Neural progenitor cell (in vitro differentiated cells): ENCODE measurements at regions not wholly inside any gene's neighbourhood (a gene's known extent, or its start where the extent isn't known, plus 50 kb on each side); places are given as distances from the start of the nearest gene placed in this dataset.

Experiments
- DNase-seq: peaks from one replicate; pipeline ENCODE4 v3.0.0-alpha.2; 2016; ENCODE audit warnings: low spot score
- H2AFZ ChIP-seq: fragments of 200-600 bp; sonication (generic); replicated peaks from 2 replicates; pipeline ENCODE4 v1.6.1; 2016; ENCODE audit warnings: antibody characterized with exemption
- H3F3A ChIP-seq: fragments of 200-600 bp; sonication (generic); 2 replicates; pipeline ENCODE4 v1.6.1; 2016; ENCODE audit warnings: antibody characterized with exemption, low read depth
- H3K27ac ChIP-seq: fragments of 200-600 bp; sonication (generic); 2 replicates; pipeline ENCODE4 v1.5.1; 2016; ENCODE audit warnings: mild to moderate bottlenecking
- H3K27me3 ChIP-seq: fragments of 200-600 bp; sonication (generic); 2 replicates; pipeline ENCODE4 v1.6.1; 2016; ENCODE audit warnings: mild to moderate bottlenecking, moderate library complexity
- H3K36me3 ChIP-seq: fragments of 200-600 bp; sonication (generic); 2 replicates; pipeline ENCODE4 v1.5.1; 2016
- H3K4me1 ChIP-seq: fragments of 200-600 bp; sonication (generic); 2 replicates; pipeline ENCODE4 v1.6.1; 2016; ENCODE audit warnings: mixed run types
- H3K4me2 ChIP-seq: fragments of 200-600 bp; sonication (generic); 2 replicates; pipeline ENCODE4 v1.6.1; 2016
- H3K4me3 ChIP-seq: fragments of 200-600 bp; sonication (generic); 2 replicates; pipeline ENCODE4 v1.5.1; 2016
- H3K79me2 ChIP-seq: fragments of 200-600 bp; sonication (generic); 2 replicates; pipeline ENCODE4 v1.6.1; 2016; ENCODE audit warnings: low read depth
- H3K9ac ChIP-seq: fragments of 200-600 bp; sonication (generic); 2 replicates; pipeline ENCODE4 v1.6.1; 2016
- H3K9me3 ChIP-seq: fragments of 200-600 bp; sonication (generic); 2 replicates; pipeline ENCODE4 v1.5.1; 2016; ENCODE audit warnings: low read depth
- H4K20me1 ChIP-seq: fragments of 200-600 bp; sonication (generic); 2 replicates; pipeline ENCODE4 v1.6.1; 2016; ENCODE audit warnings: low read depth
- H3K27ac Mint-ChIP-seq: 3 replicates; pipeline ENCODE4 v1.8.0; 2021; ENCODE audit warnings: mixed read lengths
- H3K27me3 Mint-ChIP-seq: 2 replicates; pipeline ENCODE4 v1.8.0; 2022; ENCODE audit warnings: low read depth, mild to moderate bottlenecking, inconsistent platforms, moderate library complexity, mixed read lengths; ENCODE audit not compliant: insufficient read depth
- H3K36me3 Mint-ChIP-seq: 3 replicates; pipeline ENCODE4 v1.8.0; 2021; ENCODE audit warnings: mixed read lengths
- H3K4me1 Mint-ChIP-seq: 3 replicates; pipeline ENCODE4 v1.8.0; 2021; ENCODE audit warnings: mixed read lengths
- H3K4me3 Mint-ChIP-seq: 3 replicates; pipeline ENCODE4 v1.8.0; 2021; ENCODE audit warnings: mild to moderate bottlenecking, moderate library complexity, mixed read lengths
- H3K9me3 Mint-ChIP-seq: 3 replicates; pipeline ENCODE4 v1.8.0; 2020; ENCODE audit warnings: mixed read lengths
- CTCF ChIP-seq: fragments of 200-600 bp; sonication (generic); IDR thresholded peaks from 2 replicates; pipeline ENCODE4 v1.5.1; 2017; ENCODE audit warnings: antibody characterized with exemption, mild to moderate bottlenecking
- EZH2 ChIP-seq: fragments of 200-600 bp; sonication (generic); IDR thresholded peaks from 2 replicates; pipeline ENCODE4 v1.6.1; 2017; ENCODE audit warnings: antibody characterized with exemption, mild to moderate bottlenecking, moderate library complexity
- EZH2phosphoT487 ChIP-seq: fragments of 200-600 bp; sonication (generic); IDR thresholded peaks from 2 replicates; pipeline ENCODE4 v1.6.1; 2017; ENCODE audit warnings: antibody characterized with exemption

- Histone ChIP-seq H4K20me1 (no peaks in the 10 kb centered on the region), H3K36me3 (no peaks in the 10 kb centered on the region), H3F3A (peaks cover 11% of the 10 kb centered on the region), H3K9me3 (no peaks in the 10 kb centered on the region), H3K4me2 (no peak overlapping the region), H3K9ac (no peak overlapping the region), H3K27ac (no peak overlapping the region), H3K79me2 (no peaks in the 10 kb centered on the region), H3K4me3 (no peak overlapping the region), H3K27me3 (no peaks in the 10 kb centered on the region), H2AFZ (no peak overlapping the region), H3K4me1 (peaks cover 13% of the 10 kb centered on the region)
- H3K27me3 Mint-ChIP-seq = peaks cover 12% of the 10 kb centered on the region
- H3K4me1 Mint-ChIP-seq = peaks cover 23% of the 10 kb centered on the region
- TF ChIP-seq EZH2phosphoT487 = no peak
- no peak for TF ChIP-seq EZH2
- TF ChIP-seq CTCF = no peak
- DNase-seq = no peak
- H3K9me3 Mint-ChIP-seq = peaks cover 4% of the 10 kb centered on the region
- H3K27ac Mint-ChIP-seq = no peak overlapping the region
- no peak overlapping the region for H3K4me3 Mint-ChIP-seq
- H3K36me3 Mint-ChIP-seq = no peaks in the 10 kb centered on the region
These were observed 216.4 kb downstream of the TLE3 start for GRCh38 chr15:69881302-69881670.

- H4K20me1 ChIP-seq = no peaks in the 10 kb centered on the region
- peaks cover 4% of the 10 kb centered on the region for H3K9me3 Mint-ChIP-seq
- no peaks in the 10 kb centered on the region for H3K9me3 ChIP-seq
- H2AFZ ChIP-seq = no peak overlapping the region
- no peak for TF ChIP-seq EZH2phosphoT487
- TF ChIP-seq EZH2 = no peak
- no peak for TF ChIP-seq CTCF
- DNase-seq = no peak
- no peaks in the 10 kb centered on the region for H3K36me3 ChIP-seq
- no peaks in the 10 kb centered on the region for H3K79me2 ChIP-seq
- H3F3A ChIP-seq = peaks cover 13% of the 10 kb centered on the region
- peaks cover 16% of the 10 kb centered on the region for H3K4me1 ChIP-seq
- H3K36me3 Mint-ChIP-seq = no peaks in the 10 kb centered on the region
- no peak overlapping the region for H3K4me3 Mint-ChIP-seq
- no peak overlapping the region for H3K4me2 ChIP-seq
- H3K27ac ChIP-seq = no peak overlapping the region
- H3K9ac ChIP-seq = no peak overlapping the region
- no peaks in the 10 kb centered on the region for H3K27me3 ChIP-seq
- H3K4me3 ChIP-seq = no peak overlapping the region
- H3K4me1 Mint-ChIP-seq = peaks cover 27% of the 10 kb centered on the region
- H3K27me3 Mint-ChIP-seq = peaks cover 16% of the 10 kb centered on the region
- H3K27ac Mint-ChIP-seq = no peak overlapping the region
These were observed 216.0 kb downstream of the TLE3 start for GRCh38 chr15:69881766-69882165.

GRCh38 chr15:69883306-69883705, 214.4 kb downstream of the TLE3 start:
- no peak overlapping the region for H3K4me3 ChIP-seq
- H3K27me3 Mint-ChIP-seq = peaks cover 27% of the 10 kb centered on the region
- no peak overlapping the region for H3K9ac ChIP-seq
- H3F3A ChIP-seq = peaks cover 13% of the 10 kb centered on the region
- H3K79me2 ChIP-seq = no peaks in the 10 kb centered on the region
- peak overlapping the region; percentile 90 for H3K27ac Mint-ChIP-seq
- peaks cover 4% of the 10 kb centered on the region for H3K36me3 Mint-ChIP-seq
- H2AFZ ChIP-seq = no peak overlapping the region
- no peaks in the 10 kb centered on the region for H3K27me3 ChIP-seq
- no peak for DNase-seq
- H3K4me1 Mint-ChIP-seq = peaks cover 34% of the 10 kb centered on the region
- no peak overlapping the region for H3K4me3 Mint-ChIP-seq
- no peak overlapping the region for H3K27ac ChIP-seq
- H3K36me3 ChIP-seq = no peaks in the 10 kb centered on the region
- peaks cover 16% of the 10 kb centered on the region for H3K4me1 ChIP-seq
- no peaks in the 10 kb centered on the region for H4K20me1 ChIP-seq
- TF ChIP-seq EZH2phosphoT487 = no peak
- no peak for TF ChIP-seq CTCF
- TF ChIP-seq EZH2 = no peak
- H3K9me3 ChIP-seq = no peaks in the 10 kb centered on the region
- H3K4me2 ChIP-seq = no peak overlapping the region
- H3K9me3 Mint-ChIP-seq = peaks cover 16% of the 10 kb centered on the region
